H4 (cell line): ENCODE measurements at regions not wholly inside any gene's neighbourhood (a gene's known extent, or its start where the extent isn't known, plus 50 kb on each side); places are given as distances from the start of the nearest gene placed in this dataset.
"Not testable (repeated sequence)": the region's sequence is repeated elsewhere in the genome, so short reads cannot be mapped to it uniquely, and the experiment has no call there.

Source experiments
- DNase-seq: peaks from one replicate; pipeline ENCODE4 v3.0.0-alpha.2; 2015; ENCODE audit warnings: low spot score

DNA sequence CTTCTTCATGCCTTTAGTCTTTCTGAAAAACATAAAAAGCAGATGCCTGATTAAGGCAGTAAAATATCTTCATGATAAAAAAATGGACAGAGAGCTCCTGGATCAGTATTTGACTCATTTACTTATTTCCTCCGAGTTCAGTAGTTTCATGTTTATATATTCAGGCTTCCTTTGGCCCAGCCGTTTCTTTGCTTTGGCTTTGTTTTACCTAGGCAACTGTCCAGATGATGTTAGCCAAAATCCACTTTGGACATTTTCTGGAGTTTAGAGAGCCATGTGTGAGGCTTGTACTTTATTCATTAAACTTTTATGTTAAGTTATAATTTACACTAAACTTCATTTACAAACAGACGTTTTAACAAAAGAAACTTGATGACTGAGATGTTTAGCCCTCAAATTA, 307.1 kb upstream of the RSPO3 start:
- DNase-seq, result no peak

- DNase-seq, result no peak
Observed at GRCh38 chr6:126812010-126812409, 306.5 kb upstream of the RSPO3 start.

- DNase-seq, result peak; percentile 3
Observed at GRCh38 chr6:126812651-126813050, 305.8 kb upstream of the RSPO3 start.

DNA sequence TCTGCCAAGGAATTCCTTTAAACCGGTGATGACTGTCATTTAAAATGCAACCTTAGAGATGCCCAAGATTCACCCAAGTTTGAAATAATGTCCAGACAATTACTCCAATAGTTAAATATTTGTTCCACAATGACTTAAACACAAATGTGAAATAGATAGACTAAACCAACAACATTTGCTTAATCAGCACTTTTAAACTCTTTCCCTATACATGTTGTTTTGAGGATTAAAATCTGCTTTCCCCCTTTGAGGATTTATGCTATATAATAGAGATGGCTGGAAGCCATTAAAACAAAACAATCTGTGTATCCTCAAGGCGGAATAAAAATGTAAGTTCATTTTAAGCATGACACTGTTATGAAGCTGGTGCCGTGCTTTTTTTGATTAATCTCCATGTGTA, 297.8 kb upstream of the RSPO3 start:
- DNase-seq, result no peak

DNA sequence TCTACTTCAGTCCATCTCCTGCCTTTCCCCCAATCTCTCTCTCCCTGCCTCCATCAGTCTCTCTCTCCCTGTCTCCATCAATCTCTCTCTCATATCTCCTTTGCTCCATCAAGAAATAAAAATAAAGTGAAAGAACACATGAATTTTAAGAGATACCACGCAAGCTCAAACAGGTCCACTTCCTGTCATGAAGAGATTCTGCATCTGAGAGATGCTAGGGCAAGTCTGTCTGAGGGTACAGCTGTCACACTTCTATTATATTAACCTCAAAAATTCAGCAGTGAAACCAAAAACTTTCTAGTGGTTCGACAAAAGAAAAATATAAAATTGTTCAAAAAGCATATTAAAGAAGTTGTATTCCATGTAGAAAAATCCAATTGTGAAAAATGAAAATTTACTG, 296.8 kb upstream of the RSPO3 start:
- DNase-seq, result no peak

DNA sequence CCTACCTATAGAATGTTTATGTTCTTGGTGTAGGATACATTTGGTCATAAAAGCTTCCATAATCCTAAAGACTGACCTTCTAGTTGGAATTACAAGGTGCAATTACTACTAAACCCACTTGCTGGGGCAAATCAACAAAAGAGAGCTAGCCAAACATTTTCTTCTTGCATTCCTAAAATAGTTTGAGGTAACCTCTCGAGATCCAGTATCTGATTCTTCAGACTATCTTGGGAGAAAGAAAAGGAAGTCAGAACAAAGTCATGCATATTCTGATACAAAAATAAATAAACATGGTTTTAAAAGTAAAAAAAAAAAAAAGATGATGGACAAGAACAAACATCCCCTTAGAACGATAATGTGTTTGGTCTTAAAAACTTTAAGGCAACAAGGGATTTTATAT, 294.2 kb upstream of the RSPO3 start:
- no peak for DNase-seq

DNA sequence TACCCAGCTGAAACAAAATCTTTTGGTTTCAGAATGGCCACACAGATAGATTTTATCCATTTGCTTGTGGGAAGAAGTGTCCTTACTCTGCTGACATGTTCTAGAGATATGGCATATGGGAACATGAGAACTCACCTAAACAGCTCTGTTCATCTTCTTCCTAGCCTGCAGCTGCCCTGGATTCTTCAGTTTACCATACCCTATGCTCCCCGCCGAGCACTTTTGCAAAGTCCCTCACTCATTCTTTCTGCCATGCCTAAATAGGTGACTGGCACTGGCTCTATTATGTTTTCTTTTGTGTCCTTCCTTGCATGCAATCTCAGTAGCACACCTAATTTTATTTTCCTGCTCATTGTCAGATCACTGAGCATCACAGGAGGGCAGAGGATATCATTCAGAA, 293.7 kb upstream of the RSPO3 start:
- DNase-seq, result no peak

DNA sequence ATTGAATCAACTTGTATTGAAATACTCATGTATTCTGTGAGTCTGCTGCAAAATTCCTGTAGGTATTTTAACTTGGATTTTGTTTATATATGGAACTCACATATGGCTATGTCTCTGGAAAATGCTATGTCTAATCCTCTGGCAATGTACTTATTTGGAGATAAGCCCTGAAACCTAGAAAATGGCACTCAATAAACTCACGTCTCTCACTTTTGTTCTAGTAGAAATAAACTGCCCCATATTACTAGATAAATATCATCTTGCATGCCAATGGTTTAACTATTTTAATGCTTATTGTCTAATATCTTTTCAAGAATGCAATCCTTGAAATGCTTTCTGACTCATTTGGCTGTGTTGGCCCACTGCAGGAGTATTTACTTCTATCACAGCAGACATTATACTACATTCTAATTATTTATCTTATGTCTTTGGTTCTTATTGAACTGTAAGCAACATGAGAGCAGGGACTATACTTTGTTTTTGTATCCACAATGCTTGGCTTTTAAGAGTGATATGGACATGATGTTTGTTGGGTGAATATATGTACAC, 292.2 kb upstream of the RSPO3 start:
- no peak for DNase-seq

DNA sequence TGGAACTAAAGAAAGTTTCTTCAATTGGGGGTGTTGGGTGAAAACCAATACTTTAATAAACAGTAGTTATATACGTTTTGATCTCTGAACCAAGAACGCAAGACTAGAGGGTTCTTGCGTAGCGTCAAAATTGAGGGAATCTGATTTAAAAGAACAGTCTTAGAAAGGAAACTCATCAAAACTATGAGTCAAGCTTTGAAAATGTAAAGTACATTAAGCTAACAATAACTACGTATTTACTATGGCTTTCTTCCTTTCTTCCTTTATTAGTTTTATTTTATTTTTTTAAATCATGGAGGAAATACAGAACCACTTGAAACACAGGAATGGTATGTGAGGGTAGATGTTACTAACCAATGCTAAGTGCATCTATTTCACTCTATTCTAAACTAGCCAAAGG, 287.0 kb upstream of the RSPO3 start:
- no peak for DNase-seq

DNA sequence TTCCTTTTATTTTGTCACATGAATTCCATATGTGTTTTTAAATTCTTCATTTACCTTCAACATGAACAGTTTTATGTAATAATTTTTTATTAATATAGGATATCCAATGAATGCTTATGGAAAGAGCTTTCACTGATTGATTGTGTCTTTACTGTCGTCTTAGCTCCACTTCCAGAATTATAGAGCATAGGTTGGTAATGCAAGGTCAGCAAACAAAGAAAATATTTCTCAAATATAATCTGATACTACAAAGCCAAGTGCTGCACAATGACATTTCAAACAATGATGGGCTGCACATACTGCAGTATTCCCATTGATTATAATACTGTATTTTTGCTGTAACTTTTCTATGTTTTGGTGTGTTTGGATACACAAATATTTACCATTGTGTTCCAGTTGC, 275.7 kb upstream of the RSPO3 start:
- no peak for DNase-seq

GRCh38 chr6:126848119-126848518, 270.4 kb upstream of the RSPO3 start:
- DNase-seq, result no peak

GRCh38 chr6:126867641-126868040, 250.8 kb upstream of the RSPO3 start:
- DNase-seq, result no peak

DNA sequence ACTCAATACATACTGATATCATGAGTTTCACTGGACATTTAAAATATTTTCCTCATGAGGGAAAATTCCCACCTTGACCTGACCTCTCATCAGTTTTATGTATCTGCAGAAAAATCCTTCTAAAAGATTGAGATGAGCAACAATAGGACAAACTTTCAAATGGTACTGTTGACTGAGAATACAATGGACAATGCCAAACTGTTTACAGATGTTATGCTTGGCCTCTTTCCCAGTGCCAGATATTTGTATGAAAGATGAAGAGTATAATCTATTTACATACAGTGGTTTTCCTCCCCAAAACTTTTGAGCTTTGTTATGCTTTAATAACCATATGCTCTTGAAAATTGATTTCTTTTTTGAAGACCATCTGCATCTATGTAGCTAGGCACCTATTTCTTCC, 245.1 kb upstream of the RSPO3 start:
- DNase-seq, result no peak

GRCh38 chr6:126873791-126874190, 244.7 kb upstream of the RSPO3 start:
- DNase-seq, result no peak

GRCh38 chr6:126876446-126876845, 242.0 kb upstream of the RSPO3 start:
- DNase-seq, result no peak

DNA sequence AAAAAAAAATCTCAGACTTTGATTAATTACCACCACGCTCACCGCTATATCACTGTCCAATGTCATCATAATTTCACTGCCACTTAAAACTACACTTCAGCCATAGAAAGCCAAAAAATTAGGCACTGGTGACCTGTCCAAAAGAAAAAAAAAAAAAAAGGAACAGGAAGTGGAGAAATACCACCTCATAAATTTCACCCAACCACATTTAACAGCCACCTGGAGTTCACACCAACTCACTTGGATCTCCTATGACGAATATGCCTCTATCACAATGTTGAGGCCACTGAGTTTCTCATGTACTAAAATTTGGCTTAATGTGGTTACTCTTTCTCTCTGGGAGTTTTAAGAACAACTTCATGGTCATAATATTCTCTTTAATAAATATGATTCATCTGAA, 237.5 kb upstream of the RSPO3 start:
- peak; percentile 26 for DNase-seq

DNA sequence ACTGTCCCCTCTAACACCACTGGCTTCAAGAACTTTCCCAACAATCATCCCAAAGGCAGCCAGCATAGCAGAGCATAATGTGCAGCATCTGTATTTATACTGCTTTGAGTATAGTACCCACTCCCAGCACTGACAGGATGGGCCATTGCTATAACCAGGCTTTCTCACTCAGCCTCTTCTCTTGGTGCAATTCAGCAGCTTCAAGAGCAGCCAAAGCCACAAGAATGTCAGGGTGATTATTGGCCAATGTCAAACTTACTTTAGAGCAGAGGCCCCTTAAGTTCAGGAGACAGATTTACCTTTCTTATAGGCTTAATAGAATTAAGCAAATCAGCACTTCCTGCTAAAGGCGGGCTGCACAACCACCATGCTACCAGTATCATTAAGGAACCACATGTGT, 232.4 kb upstream of the RSPO3 start:
- DNase-seq, result no peak

DNA sequence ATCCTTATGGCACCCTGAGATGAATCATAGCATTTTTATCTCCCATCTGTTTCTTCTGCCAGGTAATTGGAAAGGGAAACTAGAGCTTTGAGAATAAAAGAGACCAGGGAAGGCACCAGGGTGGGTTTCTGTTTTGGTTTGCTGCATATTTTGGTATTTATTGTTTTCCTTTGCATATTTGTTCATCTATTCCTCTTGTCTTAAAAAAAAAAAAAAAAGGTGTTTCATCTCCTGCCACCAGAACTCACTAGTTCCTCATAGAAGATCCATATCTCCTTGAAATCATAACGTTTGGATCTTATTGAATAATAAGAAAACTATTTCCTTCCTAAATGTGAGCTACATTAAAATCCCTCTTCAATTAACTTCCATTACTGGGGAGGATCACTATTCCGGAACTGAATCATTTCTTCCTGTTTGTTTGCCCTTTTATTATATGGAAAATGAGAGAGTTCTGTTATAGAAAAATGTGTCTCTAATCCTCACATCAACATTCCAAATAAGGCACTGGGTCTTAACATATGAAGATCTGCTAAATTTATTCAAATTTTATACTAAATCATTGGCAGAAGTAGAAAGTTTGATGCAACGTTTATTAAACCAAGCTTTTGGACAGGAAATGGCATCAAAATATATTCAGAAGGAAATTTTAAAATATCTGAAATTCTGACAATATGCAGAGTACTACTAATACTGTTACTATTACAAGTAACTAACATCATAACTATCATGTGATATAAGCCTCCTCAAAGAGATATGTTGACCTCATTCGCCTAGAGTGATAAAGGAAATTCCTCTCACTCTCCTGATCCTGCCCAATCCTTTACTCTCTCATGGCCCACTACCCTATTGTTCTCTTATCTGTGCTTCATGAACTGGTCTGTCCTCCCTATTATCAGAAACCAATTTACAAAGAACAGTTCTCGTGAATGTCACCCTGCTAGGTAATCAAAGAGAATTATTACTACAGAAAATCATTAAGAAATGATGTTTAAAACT, 229.4 kb upstream of the RSPO3 start:
- no peak for DNase-seq

GRCh38 chr6:126890055-126890454, 228.4 kb upstream of the RSPO3 start:
- no peak for DNase-seq

- DNase-seq, result no peak
Observed at GRCh38 chr6:126891158-126891557, 227.3 kb upstream of the RSPO3 start.

- DNase-seq, result not testable (repeated sequence)
Observed at GRCh38 chr6:126892869-126893268, 225.6 kb upstream of the RSPO3 start.

DNA sequence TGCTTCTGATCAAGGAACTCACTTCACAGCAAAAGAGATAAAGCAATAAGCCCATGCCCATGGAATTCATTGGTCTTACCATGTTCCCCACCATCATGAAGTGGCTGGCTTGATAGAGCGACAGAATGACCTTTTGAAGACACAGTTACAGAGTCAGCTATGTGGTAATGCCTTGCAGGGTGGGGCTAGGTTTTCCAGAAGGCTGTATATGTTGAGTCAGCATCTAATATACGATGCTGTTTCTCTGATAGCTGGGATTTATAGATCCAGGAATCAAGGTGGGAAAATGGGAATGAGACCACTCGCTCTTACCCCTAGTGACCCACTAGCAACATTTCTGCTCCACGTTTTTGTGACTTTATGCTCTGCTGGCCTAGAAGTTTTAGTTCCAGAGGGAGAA, 220.7 kb upstream of the RSPO3 start:
- DNase-seq, result no peak

DNA sequence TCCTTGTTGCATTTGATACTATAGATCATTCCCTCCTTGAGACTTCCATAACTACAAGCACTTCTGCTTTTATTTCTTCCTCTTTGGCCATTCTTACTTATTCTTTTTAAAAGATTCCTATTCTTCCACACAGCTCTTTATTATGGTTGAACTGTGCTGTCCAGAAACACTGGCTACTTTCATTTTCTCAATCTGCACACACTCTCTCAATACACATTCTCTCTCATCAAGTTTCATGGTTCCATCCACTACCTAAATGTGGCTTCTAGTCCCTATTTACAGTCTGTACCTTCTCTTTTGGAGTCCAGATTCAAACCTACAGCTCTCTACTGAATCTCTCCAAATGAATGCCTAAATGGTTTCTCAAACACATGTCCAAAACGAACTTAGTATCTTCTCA, 214.3 kb upstream of the RSPO3 start:
- DNase-seq, result no peak

DNA sequence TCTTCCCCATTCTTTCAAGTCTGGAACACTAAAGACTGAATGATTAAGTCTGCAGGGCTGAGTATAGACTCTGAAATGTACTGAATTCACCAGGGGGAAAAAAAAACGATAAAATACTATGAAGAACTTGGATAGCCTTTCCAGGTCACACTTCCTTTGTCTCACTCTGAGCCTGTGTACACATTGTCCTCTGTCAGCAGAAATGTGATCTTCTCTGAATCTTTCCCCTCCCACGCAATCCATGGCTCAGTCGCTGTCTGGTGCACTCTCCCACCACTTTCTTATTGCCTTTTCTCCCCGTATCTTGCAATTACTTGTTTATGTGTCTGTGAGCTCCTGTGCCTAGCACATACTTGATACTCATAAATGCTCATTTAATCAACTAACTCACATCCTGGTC, 212.6 kb upstream of the RSPO3 start:
- DNase-seq, result no peak
